IMR-90 (cell line): ENCODE measurements at regions not wholly inside any gene's neighbourhood (a gene's known extent, or its start where the extent isn't known, plus 50 kb on each side); places are given as distances from the start of the nearest gene placed in this dataset.

Experiments
- ATAC-seq: fragments of 200-7000 bp; cut with Tn5 transposase; 2 replicates; pipeline ENCODE4 v1.9.1; 2020; ENCODE audit warnings: low read depth, mild to moderate bottlenecking, moderate library complexity
- BruUV-seq: library from RNA; stranded (reverse); fragments of 400-500 nt; replicated peaks from 2 replicates; lab custom pipeline; 2021; lab: Mats Ljungman, UMichigan
- CTCF ChIA-PET: fragments of 300-600 bp; formaldehyde crosslinking; extraction: SDS; loops from one replicate; lab custom pipeline; 2021; ENCODE audit warnings: antibody characterized with exemption; lab: Yijun Ruan, JAX
- POLR2A ChIA-PET: fragments of 300-600 bp; sonication (Branson Sonifier 250); formaldehyde crosslinking; loops from one replicate; lab custom pipeline; 2022; ENCODE audit warnings: antibody characterized with exemption; ENCODE audit not compliant: unreplicated experiment; lab: Charles Lee
- DNase-seq: peaks from one replicate; pipeline ENCODE4 v3.0.0; 2013
- H2AFZ ChIP-seq: replicated peaks from 2 replicates; pipeline ENCODE3; 2013; ENCODE audit warnings: low read length, mild to moderate bottlenecking; ENCODE audit not compliant: poor library complexity
- H2AK5ac ChIP-seq: 2 replicates; pipeline ENCODE4 v1.6.1; 2013; ENCODE audit warnings: low read depth, low read length, inconsistent platforms
- H2AK9ac ChIP-seq: replicated peaks from 2 replicates; pipeline ENCODE3; 2013; ENCODE audit warnings: mild to moderate bottlenecking, low read depth, low read length, moderate library complexity; ENCODE audit not compliant: poor library complexity
- H2BK120ac ChIP-seq: 2 replicates; pipeline ENCODE4 v1.6.1; 2013; ENCODE audit warnings: low read depth, low read length, inconsistent platforms
- H2BK15ac ChIP-seq: 3 replicates; pipeline ENCODE4 v1.6.1; 2013; ENCODE audit warnings: low read depth, low read length, inconsistent platforms
- H2BK20ac ChIP-seq: 2 replicates; pipeline ENCODE4 v1.6.1; 2013; ENCODE audit warnings: low read depth, mild to moderate bottlenecking, inconsistent platforms, low read length, moderate library complexity
- H2BK5ac ChIP-seq: 2 replicates; pipeline ENCODE4 v1.6.1; 2013; ENCODE audit warnings: mild to moderate bottlenecking, low read depth, low read length, inconsistent platforms; ENCODE audit not compliant: poor library complexity, severe bottlenecking
- H3K14ac ChIP-seq: replicated peaks from 2 replicates; pipeline ENCODE4 v1.6.1; 2013; ENCODE audit warnings: low read depth, low read length, inconsistent platforms
- H3K18ac ChIP-seq: 2 replicates; pipeline ENCODE4 v1.6.1; 2013; ENCODE audit warnings: low read depth, low read length, control low read depth
- H3K23ac ChIP-seq: 2 replicates; pipeline ENCODE4 v1.6.1; 2013; ENCODE audit warnings: low read depth, low read length, inconsistent platforms
- H3K27ac ChIP-seq: 2 replicates; pipeline ENCODE4 v1.5.1; 2013; ENCODE audit warnings: mild to moderate bottlenecking, control low read depth, low read length; ENCODE audit not compliant: insufficient read depth
- H3K27me3 ChIP-seq: 2 replicates; pipeline ENCODE4 v1.6.1; 2013; ENCODE audit warnings: low read length; ENCODE audit not compliant: control insufficient read depth, insufficient read depth
- H3K36me3 ChIP-seq: 2 replicates; pipeline ENCODE4 v1.6.1; 2013; ENCODE audit warnings: low read length, mixed read lengths; ENCODE audit not compliant: control insufficient read depth, insufficient read depth
- H3K4ac ChIP-seq: 2 replicates; pipeline ENCODE4 v1.6.1; 2013; ENCODE audit warnings: low read depth, low read length, inconsistent platforms
- H3K4me1 ChIP-seq: 2 replicates; pipeline ENCODE4 v1.6.1; 2013; ENCODE audit warnings: low read length, mixed read lengths; ENCODE audit not compliant: control insufficient read depth, insufficient read depth
- H3K4me2 ChIP-seq: 2 replicates; pipeline ENCODE4 v1.6.1; 2013; ENCODE audit warnings: low read depth, mild to moderate bottlenecking, control low read depth, low read length, moderate library complexity
- H3K4me3 ChIP-seq: 2 replicates; pipeline ENCODE4 v1.5.1; 2013; ENCODE audit warnings: low read depth, mild to moderate bottlenecking, control low read depth, low read length, moderate library complexity; ENCODE audit not compliant: insufficient read depth
- H3K56ac ChIP-seq: 2 replicates; pipeline ENCODE4 v1.6.1; 2013; ENCODE audit warnings: low read length, inconsistent platforms; ENCODE audit not compliant: insufficient read depth; ENCODE audit errors: extremely low read depth
- H3K79me1 ChIP-seq, 2 experiments: 2 replicates each; pipeline ENCODE4 v1.6.1; 2013; ENCODE audit warnings: low read length in 2 of 2, inconsistent platforms in 1 of 2, low read depth in 1 of 2
- H3K9ac ChIP-seq: 2 replicates; pipeline ENCODE4 v1.6.1; 2013; ENCODE audit warnings: low read depth, low read length, control low read depth
- H3K9me1 ChIP-seq: 2 replicates; pipeline ENCODE4 v1.6.1; 2013; ENCODE audit warnings: low read length, inconsistent platforms; ENCODE audit not compliant: insufficient read depth
- H3K9me3 ChIP-seq: 2 replicates; pipeline ENCODE4 v1.6.1; 2013; ENCODE audit warnings: low read length; ENCODE audit not compliant: control insufficient read depth, insufficient read depth
- H4K20me1 ChIP-seq: 2 replicates; pipeline ENCODE4 v1.6.1; 2013; ENCODE audit warnings: low read length, inconsistent platforms; ENCODE audit not compliant: insufficient read depth
- H4K5ac ChIP-seq: 2 replicates; pipeline ENCODE4 v1.6.1; 2013; ENCODE audit warnings: mild to moderate bottlenecking, low read depth, low read length, control low read depth
- H4K8ac ChIP-seq, 2 experiments: 2 replicates each; pipeline ENCODE4 v1.6.1; 2013; ENCODE audit warnings: low read depth in 2 of 2, low read length in 2 of 2, control low read depth in 1 of 2, inconsistent platforms in 1 of 2
- H4K91ac ChIP-seq: 2 replicates; pipeline ENCODE4 v1.6.1; 2013; ENCODE audit warnings: low read depth, low read length, inconsistent platforms; ENCODE audit not compliant: insufficient read depth
- BHLHE40 ChIP-seq: fragments of 150-350 bp; IDR thresholded peaks from 2 replicates; pipeline ENCODE4 v1.6.1; 2016; ENCODE audit warnings: mild to moderate bottlenecking, low read depth, low read length
- MAZ ChIP-seq: IDR thresholded peaks from 2 replicates; pipeline ENCODE4 v1.6.1; 2012; ENCODE audit warnings: low read depth, mild to moderate bottlenecking, low read length, improper control_type of control experiment, moderate library complexity, borderline replicate concordance
- NFE2L2 ChIP-seq: fragments of 150-350 bp; IDR thresholded peaks from 2 replicates; pipeline ENCODE4 v1.6.1; 2016; ENCODE audit warnings: low read depth, mild to moderate bottlenecking, low read length
- WGBS, 2 experiments: methylation state at CpG; one replicate each; pipeline versions ENCODE4 v1.1.5 to v1.1.7; 2013; ENCODE audit warnings: missing lambda C conversion rate in 2 of 2; ENCODE audit not compliant: insufficient read length in 1 of 2; ENCODE audit errors: extremely low coverage in 2 of 2; 5-methylcytosine and 5-hydroxymethylcytosine counted together
- dilution Hi-C: fragments of 300-500 bp; cut with HindIII; formaldehyde crosslinking; loops from one replicate; pipeline ENCODE4 v1.14.3; 2018; ENCODE audit warnings: low sequenced_read_pairs; ENCODE audit not compliant: unreplicated experiment
- in situ Hi-C: fragments of 300-500 bp; cut with MboI; formaldehyde crosslinking; loops from 3 replicates; pipeline ENCODE4 v1.14.3; 2019; ENCODE audit warnings: low sequenced_read_pairs, inconsistent platforms, mixed read lengths
- intact Hi-C: fragments of 100-400 bp; cut with micrococcal nuclease; formaldehyde crosslinking; loops from 2 replicates; pipeline ENCODE4 v1.10.0; 2022

- ATAC-seq (no peak), DNase-seq (no peak)
- H3K36me3 ChIP-seq: no peaks in the 10 kb centered on the region
- H3K4me1 ChIP-seq: no peaks in the 10 kb centered on the region
- WGBS, 2 experiments: no CpG with 5 or more reads among the region's 3 CpGs
- H2AK9ac ChIP-seq: no peak overlapping the region
- H3K4me3 ChIP-seq: no peak overlapping the region
- no peak overlapping the region for H2BK5ac ChIP-seq
- no peaks in the 10 kb centered on the region for H3K27me3 ChIP-seq
- no peaks in the 10 kb centered on the region for H3K9me1 ChIP-seq
- no peak overlapping the region for H3K9ac ChIP-seq
- TF ChIP-seq MAZ: no peak
- TF ChIP-seq NFE2L2: no peak
- TF ChIP-seq BHLHE40: no peak
- H2BK120ac ChIP-seq: no peak overlapping the region
- ChIA-PET POLR2A (no interaction called here), CTCF (interaction anchor here (1.0 kb wide), 1 partner anchor 13 kb away, joined by 3 read pairs; no protein-coding TSS in a partner anchor)
- H3K18ac ChIP-seq: no peak overlapping the region
- no peak overlapping the region for H3K56ac ChIP-seq
- H4K8ac ChIP-seq: no peak overlapping the region
- no peak overlapping the region for H3K27ac ChIP-seq
- intact Hi-C loops (no loop called here), in situ Hi-C loops (no loop called here), dilution Hi-C loops (no loop called here)
- H3K23ac ChIP-seq: no peak overlapping the region
- no peak overlapping the region for H3K4ac ChIP-seq
- H3K9me3 ChIP-seq: no peaks in the 10 kb centered on the region
- no peaks in the 10 kb centered on the region for H3K79me1 ChIP-seq
- no peak overlapping the region for H2BK20ac ChIP-seq
- no peak overlapping the region for H2BK15ac ChIP-seq
- H4K5ac ChIP-seq: no peak overlapping the region
- no peak overlapping the region for H2AK5ac ChIP-seq
- no peak overlapping the region for H4K91ac ChIP-seq
- no peak overlapping the region for H2AFZ ChIP-seq
- H4K20me1 ChIP-seq: no peaks in the 10 kb centered on the region
- BruUV-seq: no TSS peak
- no peak overlapping the region for H3K14ac ChIP-seq
- H3K4me2 ChIP-seq: no peak overlapping the region
Observed at GRCh38 chr4:155073852-155074251, 134.6 kb upstream of the NPY2R start.
